ENCODE measurements at regions not wholly inside any gene's neighbourhood (a gene's known extent, or its start where the extent isn't known, plus 50 kb on each side); places are given as distances from the start of the nearest gene placed in this dataset.
"Not testable (repeated sequence)": the region's sequence is repeated elsewhere in the genome, so short reads cannot be mapped to it uniquely, and the experiment has no call there.

- not testable (repeated sequence) for TF ChIP-seq POLR2A, CTCF (IDR thresholded peaks at IDR 0.05)
Observed at GRCh38 chr4:170881646-170882045, 791.9 kb upstream of the AADAT start.

Measured in breast epithelium (tissue), 3 donors.